AG10803 (cell line): ENCODE measurements at regions not wholly inside any gene's neighbourhood (a gene's known extent, or its start where the extent isn't known, plus 50 kb on each side); places are given as distances from the start of the nearest gene placed in this dataset.

Experiments used
- DNase-seq: peaks from one replicate; pipeline ENCODE4 v3.0.0; 2010; ENCODE audit warnings: low read depth
- H3K4me3 ChIP-seq: 2 replicates; pipeline ENCODE4 v1.5.1; 2011; ENCODE audit warnings: mild to moderate bottlenecking, low read length, control low read depth
- TF ChIP-seq, protein P1 (sequence below): conservative IDR thresholded peaks from 2 replicates; pipeline ENCODE4 v1.5.1; 2011; ENCODE audit warnings: mild to moderate bottlenecking, low read length, control low read depth, inconsistent platforms

DNA sequence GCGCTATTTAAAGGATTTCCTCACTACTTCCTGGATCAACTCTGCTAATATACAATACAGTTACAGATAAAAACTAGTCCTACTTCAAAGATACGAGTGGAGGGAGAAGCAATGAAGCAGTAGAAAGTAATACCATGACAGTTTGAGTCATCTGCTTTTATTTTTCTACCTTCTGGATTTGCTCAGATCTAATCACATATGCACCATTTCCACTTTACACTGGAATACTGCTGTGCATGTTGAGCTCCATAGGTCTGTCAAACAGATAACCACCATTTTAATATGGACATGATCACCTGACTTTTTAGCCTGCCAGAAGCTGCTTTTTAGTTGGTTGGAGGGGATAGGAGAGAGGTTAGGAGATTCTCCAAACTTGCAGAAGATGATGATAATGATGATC lies 92.5 kb downstream of the MMUT start:
- TF ChIP-seq, protein P1, sequence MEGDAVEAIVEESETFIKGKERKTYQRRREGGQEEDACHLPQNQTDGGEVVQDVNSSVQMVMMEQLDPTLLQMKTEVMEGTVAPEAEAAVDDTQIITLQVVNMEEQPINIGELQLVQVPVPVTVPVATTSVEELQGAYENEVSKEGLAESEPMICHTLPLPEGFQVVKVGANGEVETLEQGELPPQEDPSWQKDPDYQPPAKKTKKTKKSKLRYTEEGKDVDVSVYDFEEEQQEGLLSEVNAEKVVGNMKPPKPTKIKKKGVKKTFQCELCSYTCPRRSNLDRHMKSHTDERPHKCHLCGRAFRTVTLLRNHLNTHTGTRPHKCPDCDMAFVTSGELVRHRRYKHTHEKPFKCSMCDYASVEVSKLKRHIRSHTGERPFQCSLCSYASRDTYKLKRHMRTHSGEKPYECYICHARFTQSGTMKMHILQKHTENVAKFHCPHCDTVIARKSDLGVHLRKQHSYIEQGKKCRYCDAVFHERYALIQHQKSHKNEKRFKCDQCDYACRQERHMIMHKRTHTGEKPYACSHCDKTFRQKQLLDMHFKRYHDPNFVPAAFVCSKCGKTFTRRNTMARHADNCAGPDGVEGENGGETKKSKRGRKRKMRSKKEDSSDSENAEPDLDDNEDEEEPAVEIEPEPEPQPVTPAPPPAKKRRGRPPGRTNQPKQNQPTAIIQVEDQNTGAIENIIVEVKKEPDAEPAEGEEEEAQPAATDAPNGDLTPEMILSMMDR = no peak
- no peak overlapping the region for H3K4me3 ChIP-seq
- no peak for DNase-seq

DNA sequence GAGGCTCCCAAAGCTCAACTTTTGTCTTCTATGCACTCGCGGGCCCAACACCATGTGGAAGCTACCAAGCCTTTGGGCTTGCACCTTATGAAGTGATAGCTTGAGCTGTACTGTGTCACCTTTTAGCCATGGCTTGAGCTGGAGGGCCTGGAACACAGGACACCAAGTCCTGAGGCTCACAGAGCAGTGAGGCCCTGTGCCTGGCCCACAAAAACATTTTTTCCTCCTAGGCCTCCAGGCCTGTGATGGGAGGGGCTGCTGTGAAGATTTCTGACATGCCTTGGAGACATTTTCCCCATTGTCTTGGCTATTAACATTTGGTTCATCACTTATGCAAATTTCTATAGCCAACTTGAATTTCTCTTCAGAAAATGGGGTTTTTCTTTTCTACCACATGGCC lies 96.5 kb downstream of the MMUT start:
- DNase-seq = no peak
- TF ChIP-seq, protein P1 = no peak
- H3K4me3 ChIP-seq = no peak overlapping the region

- TF ChIP-seq, protein P1 = no peak
- DNase-seq = no peak
- H3K4me3 ChIP-seq = no peak overlapping the region
These were observed 114.5 kb downstream of the MMUT start for GRCh38 chr6:49348561-49348960.

- TF ChIP-seq, protein P1 = no peak
- H3K4me3 ChIP-seq = no peak overlapping the region
- DNase-seq = no peak
These were observed 120.6 kb downstream of the MMUT start for GRCh38 chr6:49342410-49342809.

DNA sequence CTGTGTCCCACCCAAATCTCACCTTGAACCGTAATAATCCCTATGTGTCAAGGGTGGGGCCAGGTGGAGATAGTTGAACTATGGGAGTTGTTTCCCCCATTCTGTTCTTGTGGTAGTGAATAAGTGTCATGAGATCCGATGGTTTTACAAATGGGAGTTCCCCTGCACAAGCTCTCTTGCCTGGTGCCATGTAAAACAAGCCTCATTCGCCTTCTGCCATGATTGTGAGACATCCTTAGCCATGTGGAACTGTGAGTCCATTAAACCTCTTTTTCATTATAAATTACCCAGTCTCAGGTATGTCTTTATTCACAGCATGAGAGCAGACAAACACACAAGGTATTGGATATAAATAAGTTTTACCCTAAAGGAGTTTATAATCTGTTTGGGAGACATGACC lies 121.2 kb downstream of the MMUT start:
- DNase-seq = no peak
- TF ChIP-seq, protein P1 = no peak
- H3K4me3 ChIP-seq = no peak overlapping the region

GRCh38 chr6:49339096-49339495 lies 124.0 kb downstream of the MMUT start:
- no peak for DNase-seq
- H3K4me3 ChIP-seq = no peak overlapping the region
- TF ChIP-seq, protein P1 = no peak

GRCh38 chr6:49336514-49337131 lies 126.4 kb downstream of the MMUT start:
- TF ChIP-seq, protein P1 = no peak
- H3K4me3 ChIP-seq = no peak overlapping the region
- DNase-seq = no peak
